ENCODE measurements at regions not wholly inside any gene's neighbourhood (a gene's known extent, or its start where the extent isn't known, plus 50 kb on each side); places are given as distances from the start of the nearest gene placed in this dataset.

DNA sequence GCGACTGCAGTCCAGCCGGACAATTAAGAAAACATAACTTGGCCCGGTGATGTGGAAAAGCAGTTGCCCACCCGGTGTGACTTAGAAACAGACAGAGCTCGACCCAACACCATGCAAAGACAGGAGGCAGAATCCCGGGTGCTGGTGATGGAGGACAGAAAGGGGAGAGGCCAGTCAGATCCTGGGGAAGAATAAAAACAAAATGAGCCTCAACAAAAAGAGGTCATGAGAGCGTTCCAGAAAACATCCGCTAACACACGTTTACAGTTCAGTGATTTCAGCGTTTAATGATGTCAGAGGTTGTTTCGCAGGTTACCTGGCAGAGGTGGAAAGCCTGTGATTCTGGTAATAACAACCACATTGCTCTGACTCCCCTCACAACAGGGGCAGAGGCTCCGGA is 111.9 kb downstream of the OSR1 start:
- Histone ChIP-seq H3K9ac (no peak overlapping the region), H3K27me3 (ENCODE audit: control insufficient read depth, insufficient read depth, low read length) (no peaks in the 10 kb centered on the region), H3K79me2 (no peaks in the 10 kb centered on the region), H3K4me1 (no peaks in the 10 kb centered on the region), H3K36me3 (ENCODE audit: control insufficient read depth, insufficient read depth, low read length) (no peaks in the 10 kb centered on the region), H3K27ac (no peak overlapping the region), H2AFZ (no peak overlapping the region), H3K4me3 (ENCODE audit: low read depth, low read length) (no peak overlapping the region), H3K9me3 (ENCODE audit: control insufficient read depth, low read length) (no peaks in the 10 kb centered on the region), H3K4me2 (ENCODE audit: low read length) (no peak overlapping the region)
- TF ChIP-seq, protein P1, sequence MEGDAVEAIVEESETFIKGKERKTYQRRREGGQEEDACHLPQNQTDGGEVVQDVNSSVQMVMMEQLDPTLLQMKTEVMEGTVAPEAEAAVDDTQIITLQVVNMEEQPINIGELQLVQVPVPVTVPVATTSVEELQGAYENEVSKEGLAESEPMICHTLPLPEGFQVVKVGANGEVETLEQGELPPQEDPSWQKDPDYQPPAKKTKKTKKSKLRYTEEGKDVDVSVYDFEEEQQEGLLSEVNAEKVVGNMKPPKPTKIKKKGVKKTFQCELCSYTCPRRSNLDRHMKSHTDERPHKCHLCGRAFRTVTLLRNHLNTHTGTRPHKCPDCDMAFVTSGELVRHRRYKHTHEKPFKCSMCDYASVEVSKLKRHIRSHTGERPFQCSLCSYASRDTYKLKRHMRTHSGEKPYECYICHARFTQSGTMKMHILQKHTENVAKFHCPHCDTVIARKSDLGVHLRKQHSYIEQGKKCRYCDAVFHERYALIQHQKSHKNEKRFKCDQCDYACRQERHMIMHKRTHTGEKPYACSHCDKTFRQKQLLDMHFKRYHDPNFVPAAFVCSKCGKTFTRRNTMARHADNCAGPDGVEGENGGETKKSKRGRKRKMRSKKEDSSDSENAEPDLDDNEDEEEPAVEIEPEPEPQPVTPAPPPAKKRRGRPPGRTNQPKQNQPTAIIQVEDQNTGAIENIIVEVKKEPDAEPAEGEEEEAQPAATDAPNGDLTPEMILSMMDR (IDR thresholded peaks at IDR 0.05): no peak

DNA sequence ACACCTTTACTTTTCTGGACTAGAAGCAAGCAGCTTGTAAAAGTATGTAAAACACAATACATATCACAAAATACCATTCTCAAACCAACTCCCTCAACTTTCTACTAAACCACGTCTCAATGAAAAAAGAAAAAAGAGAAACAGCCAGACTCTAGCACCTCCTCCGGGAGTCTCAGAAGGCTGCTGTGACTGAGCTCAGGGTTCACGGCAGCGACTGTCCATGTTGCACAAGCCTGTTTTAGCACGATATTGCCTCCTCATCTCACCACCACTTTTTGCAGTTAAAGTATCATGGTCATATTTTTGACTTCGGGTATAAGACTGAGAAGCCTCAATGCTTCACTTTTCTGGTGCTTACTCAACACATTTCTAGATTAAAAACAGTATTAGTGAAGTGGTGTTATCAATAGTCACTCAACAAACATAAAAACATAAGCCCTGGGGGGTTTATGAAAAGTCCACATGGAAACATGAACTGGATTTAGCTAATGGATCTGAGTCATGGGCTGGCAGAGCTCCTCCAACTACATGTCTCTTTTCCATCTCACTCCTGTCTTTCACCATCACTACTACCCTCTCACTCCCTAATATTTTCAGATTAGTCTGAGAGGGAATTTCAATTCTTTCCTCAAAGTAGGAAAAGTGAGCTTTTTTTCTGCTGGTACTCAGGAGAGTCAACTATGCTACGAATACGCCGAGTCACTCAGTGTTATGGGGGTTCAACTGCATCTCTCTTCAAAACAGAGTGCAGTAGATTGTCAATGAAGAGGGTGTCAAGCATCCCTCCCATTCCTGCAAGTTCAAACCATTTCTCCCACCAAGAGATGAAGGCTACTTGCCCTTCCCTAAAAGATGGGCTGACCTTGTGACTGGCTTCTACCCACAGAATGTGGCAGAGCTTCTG is 113.7 kb downstream of the OSR1 start:
- Histone ChIP-seq H3K27ac (no peak overlapping the region), H3K79me2 (no peaks in the 10 kb centered on the region), H2AFZ (no peak overlapping the region), H3K9me3 (ENCODE audit: control insufficient read depth, low read length) (no peaks in the 10 kb centered on the region), H3K4me2 (ENCODE audit: low read length) (no peak overlapping the region), H3K4me3 (ENCODE audit: low read depth, low read length) (no peak overlapping the region), H3K27me3 (ENCODE audit: control insufficient read depth, insufficient read depth, low read length) (no peaks in the 10 kb centered on the region), H3K36me3 (ENCODE audit: control insufficient read depth, insufficient read depth, low read length) (no peaks in the 10 kb centered on the region), H3K9ac (no peak overlapping the region), H3K4me1 (no peaks in the 10 kb centered on the region)
- TF ChIP-seq, protein P1 (IDR thresholded peaks at IDR 0.05): no peak

DNA sequence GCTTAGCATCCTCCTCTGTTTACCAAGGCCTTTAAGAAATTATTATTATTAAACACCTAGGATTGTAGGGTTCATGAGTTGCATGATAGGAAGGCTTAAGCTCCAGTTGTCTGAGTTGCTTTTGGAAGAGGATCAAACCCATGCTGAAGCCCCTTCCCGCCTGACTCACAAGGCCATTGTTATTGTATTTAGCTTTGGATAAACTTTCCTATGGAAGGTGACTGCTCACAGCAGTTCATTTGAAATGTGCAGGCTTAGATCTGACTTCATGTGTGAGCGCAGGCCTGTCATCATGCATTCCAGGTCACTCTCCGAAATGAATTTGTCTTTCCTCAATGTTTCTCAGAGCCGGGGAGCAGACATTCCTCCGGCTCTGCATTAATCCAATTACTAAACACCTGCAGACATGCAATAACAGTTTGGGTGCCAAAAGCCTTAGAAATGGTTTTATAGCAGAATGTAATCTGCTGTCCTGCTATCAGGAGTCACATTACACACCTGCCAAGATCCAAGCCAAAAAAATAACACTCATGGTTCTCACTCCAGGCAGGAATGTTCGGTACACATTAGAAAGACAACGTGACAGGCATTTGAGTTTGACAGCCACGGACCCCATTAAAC is 119.9 kb downstream of the OSR1 start:
- Histone ChIP-seq H3K79me2 (no peaks in the 10 kb centered on the region), H2AFZ (no peak overlapping the region), H3K36me3 (ENCODE audit: control insufficient read depth, insufficient read depth, low read length) (no peaks in the 10 kb centered on the region), H3K4me3 (ENCODE audit: low read depth, low read length) (no peak overlapping the region), H3K27me3 (ENCODE audit: control insufficient read depth, insufficient read depth, low read length) (no peaks in the 10 kb centered on the region), H3K9me3 (ENCODE audit: control insufficient read depth, low read length) (no peaks in the 10 kb centered on the region), H3K9ac (no peak overlapping the region), H3K27ac (no peak overlapping the region), H3K4me2 (ENCODE audit: low read length) (no peak overlapping the region), H3K4me1 (no peaks in the 10 kb centered on the region)
- TF ChIP-seq, protein P1 (IDR thresholded peaks at IDR 0.05): no peak

DNA sequence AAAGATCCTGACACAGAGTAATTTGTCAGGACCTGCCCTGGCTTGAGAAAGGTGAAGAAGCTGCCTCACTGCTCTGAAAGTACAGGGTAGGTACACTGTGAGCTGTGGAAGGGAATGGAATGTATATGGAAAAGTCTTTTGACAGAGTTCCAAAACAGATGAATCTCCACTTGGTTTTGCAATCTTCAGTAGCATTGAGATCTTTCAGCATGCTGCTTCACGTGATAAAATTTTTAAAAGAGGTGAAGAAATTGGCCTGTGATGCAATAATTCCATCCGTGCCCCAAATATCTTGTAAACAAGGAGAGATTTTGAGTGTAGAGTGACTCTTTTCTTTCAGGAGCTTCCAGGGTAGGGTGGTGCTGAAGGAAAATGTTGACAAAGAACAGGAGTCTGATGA is 123.1 kb downstream of the OSR1 start:
- H3K4me2 ChIP-seq (ENCODE audit: low read length): no peak overlapping the region
- H3K27me3 ChIP-seq (ENCODE audit: control insufficient read depth, insufficient read depth, low read length): no peaks in the 10 kb centered on the region
- H2AFZ ChIP-seq: no peak overlapping the region
- no peaks in the 10 kb centered on the region for H3K9me3 ChIP-seq (ENCODE audit: control insufficient read depth, low read length)
- H3K79me2 ChIP-seq: no peaks in the 10 kb centered on the region
- TF ChIP-seq, protein P1 (IDR thresholded peaks at IDR 0.05): no peak
- H3K4me3 ChIP-seq (ENCODE audit: low read depth, low read length): no peak overlapping the region
- no peaks in the 10 kb centered on the region for H3K36me3 ChIP-seq (ENCODE audit: control insufficient read depth, insufficient read depth, low read length)
- H3K4me1 ChIP-seq: no peaks in the 10 kb centered on the region
- no peak overlapping the region for H3K27ac ChIP-seq
- no peak overlapping the region for H3K9ac ChIP-seq

All from parathyroid adenoma (tissue), 2 donors.